ENCODE measurements at regions not wholly inside any gene's neighbourhood (a gene's known extent, or its start where the extent isn't known, plus 50 kb on each side); places are given as distances from the start of the nearest gene placed in this dataset.

GRCh38 chr3:82761858-82762257, 1000.4 kb upstream of the GBE1 start:
- Histone ChIP-seq H3K27ac (no peak overlapping the region), H3K27me3 (replicated peaks; ENCODE audit: insufficient read depth) (no peaks in the 10 kb centered on the region), H3K4me3 (no peak overlapping the region), H3K9me3 (no peaks in the 10 kb centered on the region), H3K36me3 (no peaks in the 10 kb centered on the region), H3K4me1 (ENCODE audit: control insufficient read depth in 1 of 2, low read depth in 2 of 2) (no peaks in the 10 kb centered on the region)
- no peak for ATAC-seq (ENCODE audit: insufficient number of reproducible peaks, low FRiP score, low read depth)
- TF ChIP-seq CTCF (IDR thresholded peaks at IDR 0.05) = no peak
- no peak for DNase-seq (ENCODE audit: low spot score)

- Histone ChIP-seq H3K4me1 (ENCODE audit: control insufficient read depth in 1 of 2, low read depth in 2 of 2) (no peaks in the 10 kb centered on the region), H3K9me3 (no peaks in the 10 kb centered on the region), H3K27ac (no peak overlapping the region), H3K36me3 (no peaks in the 10 kb centered on the region), H3K4me3 (no peak overlapping the region), H3K27me3 (replicated peaks; ENCODE audit: insufficient read depth) (no peaks in the 10 kb centered on the region)
- ATAC-seq (ENCODE audit: insufficient number of reproducible peaks, low FRiP score, low read depth) (no peak), DNase-seq (ENCODE audit: low spot score) (no peak)
- no peak for TF ChIP-seq CTCF (IDR thresholded peaks at IDR 0.05)
Observed at GRCh38 chr3:82745544-82745943, 984.1 kb upstream of the GBE1 start.

- H3K27me3 ChIP-seq (replicated peaks; ENCODE audit: insufficient read depth) = no peaks in the 10 kb centered on the region
- H3K4me1 ChIP-seq (ENCODE audit: control insufficient read depth in 1 of 2, low read depth in 2 of 2) = no peaks in the 10 kb centered on the region
- no peak for TF ChIP-seq CTCF (IDR thresholded peaks at IDR 0.05)
- H3K27ac ChIP-seq = no peak overlapping the region
- ATAC-seq (ENCODE audit: insufficient number of reproducible peaks, low FRiP score, low read depth) (no peak), DNase-seq (ENCODE audit: low spot score) (no peak)
- H3K36me3 ChIP-seq = no peaks in the 10 kb centered on the region
- no peak overlapping the region for H3K4me3 ChIP-seq
- H3K9me3 ChIP-seq = no peaks in the 10 kb centered on the region
Observed at GRCh38 chr3:82743196-82743595, 981.8 kb upstream of the GBE1 start.

- Histone ChIP-seq H3K27ac (no peak overlapping the region), H3K4me1 (ENCODE audit: control insufficient read depth in 1 of 2, low read depth in 2 of 2) (no peaks in the 10 kb centered on the region), H3K4me3 (no peak overlapping the region), H3K27me3 (replicated peaks; ENCODE audit: insufficient read depth) (no peaks in the 10 kb centered on the region), H3K9me3 (no peaks in the 10 kb centered on the region), H3K36me3 (no peaks in the 10 kb centered on the region)
- no peak for TF ChIP-seq CTCF (IDR thresholded peaks at IDR 0.05)
- no peak for DNase-seq (ENCODE audit: low spot score)
- no peak for ATAC-seq (ENCODE audit: insufficient number of reproducible peaks, low FRiP score, low read depth)
Observed at GRCh38 chr3:82741346-82741745, 979.9 kb upstream of the GBE1 start.

- Histone ChIP-seq H3K4me3 (no peak overlapping the region), H3K9me3 (no peaks in the 10 kb centered on the region), H3K36me3 (no peaks in the 10 kb centered on the region), H3K27ac (no peak overlapping the region), H3K4me1 (ENCODE audit: control insufficient read depth in 1 of 2, low read depth in 2 of 2) (no peaks in the 10 kb centered on the region), H3K27me3 (replicated peaks; ENCODE audit: insufficient read depth) (no peaks in the 10 kb centered on the region)
- no peak for DNase-seq (ENCODE audit: low spot score)
- no peak for ATAC-seq (ENCODE audit: insufficient number of reproducible peaks, low FRiP score, low read depth)
- TF ChIP-seq CTCF (IDR thresholded peaks at IDR 0.05) = no peak
Observed at GRCh38 chr3:82739390-82739789, 977.9 kb upstream of the GBE1 start.

Measured in thoracic aorta (tissue), 2 donors.